KOPT-K1 (cell line): ENCODE measurements at regions not wholly inside any gene's neighbourhood (a gene's known extent, or its start where the extent isn't known, plus 50 kb on each side); places are given as distances from the start of the nearest gene placed in this dataset.
A peak's percentile ranks its signal among the peaks of the same experiment; 100 is the strongest.

Source experiments
- H3K27ac ChIP-seq: fragments of 200-600 bp; sonication (generic); 2 replicates; pipeline ENCODE4 v1.5.1; 2016; ENCODE audit warnings: antibody characterized with exemption, mild to moderate bottlenecking, low read depth, low read length; ENCODE audit not compliant: poor library complexity, severe bottlenecking
- H3K36me3 ChIP-seq: fragments of 200-600 bp; sonication (generic); 2 replicates; pipeline ENCODE4 v1.5.1; 2017; ENCODE audit warnings: antibody characterized with exemption, mild to moderate bottlenecking, low read length, moderate library complexity; ENCODE audit not compliant: insufficient read depth
- H3K9me3 ChIP-seq: fragments of 200-600 bp; sonication (generic); 2 replicates; pipeline ENCODE4 v1.5.1; 2017; ENCODE audit warnings: antibody characterized with exemption, low read length, mild to moderate bottlenecking; ENCODE audit not compliant: insufficient read depth, poor library complexity, severe bottlenecking

- H3K36me3 ChIP-seq: no peaks in the 10 kb centered on the region
- H3K9me3 ChIP-seq: no peaks in the 10 kb centered on the region
- H3K27ac ChIP-seq: no peak overlapping the region
Measured at GRCh38 chr9:111176511-111176910, 138.2 kb upstream of the LPAR1 start.

GRCh38 chr9:111175350-111175749 lies 137.1 kb upstream of the LPAR1 start:
- Histone ChIP-seq H3K36me3 (no peaks in the 10 kb centered on the region), H3K27ac (no peak overlapping the region)

GRCh38 chr9:111167341-111167740 lies 129.1 kb upstream of the LPAR1 start:
- Histone ChIP-seq H3K27ac (no peak overlapping the region), H3K36me3 (no peaks in the 10 kb centered on the region), H3K9me3 (peaks cover 5% of the 10 kb centered on the region)

More at GRCh38 chr9:111175350-111175749, 137.1 kb upstream of the LPAR1 start:
- H3K9me3 ChIP-seq: no peaks in the 10 kb centered on the region

- Histone ChIP-seq H3K9me3 (peaks cover 5% of the 10 kb centered on the region), H3K36me3 (no peaks in the 10 kb centered on the region), H3K27ac (no peak overlapping the region)
Measured at GRCh38 chr9:111163716-111164389, 125.6 kb upstream of the LPAR1 start.

GRCh38 chr9:111162026-111162425 lies 123.8 kb upstream of the LPAR1 start:
- H3K36me3 ChIP-seq: no peaks in the 10 kb centered on the region
- peaks cover 5% of the 10 kb centered on the region for H3K9me3 ChIP-seq
- H3K27ac ChIP-seq: no peak overlapping the region

- Histone ChIP-seq H3K27ac (no peak overlapping the region), H3K9me3 (no peaks in the 10 kb centered on the region), H3K36me3 (no peaks in the 10 kb centered on the region)
Measured at GRCh38 chr9:111161015-111161415, 122.7 kb upstream of the LPAR1 start.

- H3K9me3 ChIP-seq: no peaks in the 10 kb centered on the region
- no peaks in the 10 kb centered on the region for H3K36me3 ChIP-seq
- no peak overlapping the region for H3K27ac ChIP-seq
Measured at GRCh38 chr9:111158999-111159398, 120.7 kb upstream of the LPAR1 start.

GRCh38 chr9:111158363-111158762 lies 120.1 kb upstream of the LPAR1 start:
- no peaks in the 10 kb centered on the region for H3K9me3 ChIP-seq
- H3K36me3 ChIP-seq: no peaks in the 10 kb centered on the region
- no peak overlapping the region for H3K27ac ChIP-seq

GRCh38 chr9:111154081-111154562 lies 115.9 kb upstream of the LPAR1 start:
- no peaks in the 10 kb centered on the region for H3K9me3 ChIP-seq
- H3K36me3 ChIP-seq: no peaks in the 10 kb centered on the region
- H3K27ac ChIP-seq: peak overlapping the region; percentile 10

- no peaks in the 10 kb centered on the region for H3K9me3 ChIP-seq
- H3K27ac ChIP-seq: no peak overlapping the region
- H3K36me3 ChIP-seq: no peaks in the 10 kb centered on the region
Measured at GRCh38 chr9:111152614-111153406, 114.5 kb upstream of the LPAR1 start.

GRCh38 chr9:111151537-111151936 lies 113.3 kb upstream of the LPAR1 start:
- no peaks in the 10 kb centered on the region for H3K36me3 ChIP-seq
- no peaks in the 10 kb centered on the region for H3K9me3 ChIP-seq
- no peak overlapping the region for H3K27ac ChIP-seq

- no peaks in the 10 kb centered on the region for H3K9me3 ChIP-seq
- H3K27ac ChIP-seq: no peak overlapping the region
- no peaks in the 10 kb centered on the region for H3K36me3 ChIP-seq
Measured at GRCh38 chr9:111150181-111150580, 111.9 kb upstream of the LPAR1 start.

- Histone ChIP-seq H3K27ac (no peak overlapping the region), H3K9me3 (no peaks in the 10 kb centered on the region), H3K36me3 (no peaks in the 10 kb centered on the region)
Measured at GRCh38 chr9:111149018-111149759, 110.9 kb upstream of the LPAR1 start.

- no peaks in the 10 kb centered on the region for H3K9me3 ChIP-seq
- H3K27ac ChIP-seq: no peak overlapping the region
Measured at GRCh38 chr9:111148052-111149017, 110.1 kb upstream of the LPAR1 start.

More at GRCh38 chr9:111148052-111149017, 110.1 kb upstream of the LPAR1 start:
- no peaks in the 10 kb centered on the region for H3K36me3 ChIP-seq
